ENCODE measurements at regions not wholly inside any gene's neighbourhood (a gene's known extent, or its start where the extent isn't known, plus 50 kb on each side); places are given as distances from the start of the nearest gene placed in this dataset.

- TF ChIP-seq CTCF (IDR thresholded peaks at IDR 0.05) (no peak), POLR2A (IDR thresholded peaks at IDR 0.05) (no peak)
Measured at GRCh38 chr21:39004634-39005501, 178.4 kb downstream of the PSMG1 start.

Data from body of pancreas (tissue), 4 donors.